ENCODE measurements at regions not wholly inside any gene's neighbourhood (a gene's known extent, or its start where the extent isn't known, plus 50 kb on each side); places are given as distances from the start of the nearest gene placed in this dataset.

- intact Hi-C loops (cut with DNase I): no loop called here
- TF ChIP-seq EP300 (IDR thresholded peaks at IDR 0.05) (no peak), POLR2AphosphoS5 (IDR thresholded peaks at IDR 0.05) (peak in 1 of 4 donors; percentile 12), POLR2A (IDR thresholded peaks at IDR 0.05) (no peak), CTCF (IDR thresholded peaks at IDR 0.05) (no peak)
- Histone ChIP-seq H3K27me3 (no peaks in the 10 kb centered on the region), H3K9me3 (no peaks in the 10 kb centered on the region), H3K4me3 (no peak overlapping the region), H3K27ac (peak overlapping the region in 1 of 4 donors; percentile 8), H3K36me3 (no peaks in the 10 kb centered on the region), H3K4me1 (no peaks in the 10 kb centered on the region)
- DNase-seq: no peak
- WGBS, 2 donors: 71 to 86% methylated on average over 5 of the region's 5 CpGs
Measured at GRCh38 chr6:109891924-109892323, 86.2 kb upstream of the GPR6 start.

GRCh38 chr6:109892451-109893435 is 85.4 kb upstream of the GPR6 start:
- intact Hi-C loops (cut with DNase I): no loop called here
- Histone ChIP-seq H3K9me3 (no peaks in the 10 kb centered on the region), H3K4me3 (no peak overlapping the region), H3K27ac (peak overlapping the region in 1 of 4 donors; percentile 18), H3K4me1 (no peaks in the 10 kb centered on the region), H3K27me3 (no peaks in the 10 kb centered on the region), H3K36me3 (no peaks in the 10 kb centered on the region)
- 50 to 66% methylated on average over 11 of the region's 11 CpGs for WGBS, 2 donors
- no peak for DNase-seq
- TF ChIP-seq POLR2A (IDR thresholded peaks at IDR 0.05): no peak
- TF ChIP-seq POLR2AphosphoS5 (IDR thresholded peaks at IDR 0.05): no peak
- TF ChIP-seq CTCF (IDR thresholded peaks at IDR 0.05): no peak
- TF ChIP-seq EP300 (IDR thresholded peaks at IDR 0.05): no peak

- H3K27me3 ChIP-seq: no peaks in the 10 kb centered on the region
- H3K27ac ChIP-seq: peak overlapping the region in 3 of 4 donors; percentile 18 to 45 (median 19)
- 94 to 96% methylated on average over 4 of the region's 4 CpGs for WGBS, 2 donors
- intact Hi-C loops (cut with DNase I): no loop called here
- no peak for TF ChIP-seq EP300 (IDR thresholded peaks at IDR 0.05)
- TF ChIP-seq CTCF (IDR thresholded peaks at IDR 0.05): no peak
- no peak for TF ChIP-seq POLR2AphosphoS5 (IDR thresholded peaks at IDR 0.05)
- TF ChIP-seq POLR2A (IDR thresholded peaks at IDR 0.05): no peak
- no peak for DNase-seq
- H3K9me3 ChIP-seq: no peaks in the 10 kb centered on the region
- H3K36me3 ChIP-seq: no peaks in the 10 kb centered on the region
- H3K4me3 ChIP-seq: no peak overlapping the region
- H3K4me1 ChIP-seq: no peaks in the 10 kb centered on the region
Measured at GRCh38 chr6:109893606-109894005, 84.5 kb upstream of the GPR6 start.

GRCh38 chr6:109894181-109894580 is 83.9 kb upstream of the GPR6 start:
- H3K36me3 ChIP-seq: no peaks in the 10 kb centered on the region
- no peaks in the 10 kb centered on the region for H3K4me1 ChIP-seq
- no peaks in the 10 kb centered on the region for H3K27me3 ChIP-seq
- DNase-seq: no peak
- H3K27ac ChIP-seq: peak overlapping the region in 3 of 4 donors; percentile 18 to 45 (median 19)
- no peak overlapping the region for H3K4me3 ChIP-seq
- intact Hi-C loops (cut with DNase I): no loop called here
- TF ChIP-seq POLR2AphosphoS5 (IDR thresholded peaks at IDR 0.05) (no peak), EP300 (IDR thresholded peaks at IDR 0.05) (no peak), CTCF (IDR thresholded peaks at IDR 0.05) (no peak), POLR2A (IDR thresholded peaks at IDR 0.05) (no peak)
- no peaks in the 10 kb centered on the region for H3K9me3 ChIP-seq
- WGBS, 2 donors: 87 to 93% methylated on average over 5 of the region's 5 CpGs
